ENCODE measurements at regions not wholly inside any gene's neighbourhood (a gene's known extent, or its start where the extent isn't known, plus 50 kb on each side); places are given as distances from the start of the nearest gene placed in this dataset.

DNA sequence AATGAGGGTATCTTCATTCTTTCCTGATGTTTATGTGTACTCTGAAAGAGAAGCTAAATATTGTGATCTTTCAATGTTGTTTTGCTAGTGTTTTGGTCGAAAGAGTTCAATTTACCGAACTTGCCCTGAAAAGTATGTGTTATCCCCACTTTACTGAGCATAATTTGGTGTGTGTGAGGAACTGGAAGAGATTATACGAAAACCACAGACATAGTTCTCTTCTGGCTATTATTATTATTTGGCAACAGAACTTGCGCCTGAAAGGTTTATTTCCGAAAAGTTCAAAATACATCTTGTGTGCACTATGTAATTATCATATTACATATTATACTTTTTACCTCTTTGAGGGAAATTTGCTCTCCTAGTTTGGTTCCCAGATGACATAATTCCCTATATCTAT, 232.5 kb upstream of the INTU start:
- TF ChIP-seq EZH2 (IDR thresholded peaks at IDR 0.05; ENCODE audit: borderline replicate concordance, low read depth, low read length, severe bottlenecking), result no peak
- TF ChIP-seq, protein P1, sequence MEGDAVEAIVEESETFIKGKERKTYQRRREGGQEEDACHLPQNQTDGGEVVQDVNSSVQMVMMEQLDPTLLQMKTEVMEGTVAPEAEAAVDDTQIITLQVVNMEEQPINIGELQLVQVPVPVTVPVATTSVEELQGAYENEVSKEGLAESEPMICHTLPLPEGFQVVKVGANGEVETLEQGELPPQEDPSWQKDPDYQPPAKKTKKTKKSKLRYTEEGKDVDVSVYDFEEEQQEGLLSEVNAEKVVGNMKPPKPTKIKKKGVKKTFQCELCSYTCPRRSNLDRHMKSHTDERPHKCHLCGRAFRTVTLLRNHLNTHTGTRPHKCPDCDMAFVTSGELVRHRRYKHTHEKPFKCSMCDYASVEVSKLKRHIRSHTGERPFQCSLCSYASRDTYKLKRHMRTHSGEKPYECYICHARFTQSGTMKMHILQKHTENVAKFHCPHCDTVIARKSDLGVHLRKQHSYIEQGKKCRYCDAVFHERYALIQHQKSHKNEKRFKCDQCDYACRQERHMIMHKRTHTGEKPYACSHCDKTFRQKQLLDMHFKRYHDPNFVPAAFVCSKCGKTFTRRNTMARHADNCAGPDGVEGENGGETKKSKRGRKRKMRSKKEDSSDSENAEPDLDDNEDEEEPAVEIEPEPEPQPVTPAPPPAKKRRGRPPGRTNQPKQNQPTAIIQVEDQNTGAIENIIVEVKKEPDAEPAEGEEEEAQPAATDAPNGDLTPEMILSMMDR (IDR thresholded peaks at IDR 0.05; ENCODE audit: borderline replicate concordance, extremely low read depth, low read length, poor library complexity, severe bottlenecking), result no peak
